K562 (cell line): ENCODE measurements at regions not wholly inside any gene's neighbourhood (a gene's known extent, or its start where the extent isn't known, plus 50 kb on each side); places are given as distances from the start of the nearest gene placed in this dataset.

Source experiments
- ATAC-seq: fragments of 200-7000 bp; cut with Tn5 transposase; 3 replicates; pipeline ENCODE4 v1.9.1; 2020; ENCODE audit warnings: moderate library complexity
- BruUV-seq: library from RNA; stranded (reverse); fragments of 400-500 nt; replicated peaks from 2 replicates; lab custom pipeline; 2021; lab: Mats Ljungman, UMichigan
- CTCF ChIA-PET: fragments of 300-600 bp; formaldehyde crosslinking; extraction: SDS; loops from one replicate; lab custom pipeline; 2021; ENCODE audit warnings: low intra/inter-chr PET ratio; lab: Yijun Ruan, JAX
- POLR2A ChIA-PET: fragments of 300-600, 350-650 bp; sonication (Branson Sonifier 250); formaldehyde crosslinking; extraction: SDS; loops from one replicate; lab custom pipeline; 2021; ENCODE audit warnings: antibody characterized with exemption, inconsistent platforms; lab: Yijun Ruan, JAX
- DNase-seq, 4 experiments: peaks; one replicate each; pipeline versions ENCODE4 v3.0.0 to v3.0.0-alpha.2; 2011 to 2018; ENCODE audit warnings: low spot score in 3 of 4, mixed read lengths in 3 of 4; ENCODE audit errors: extremely low read depth in 1 of 4
- FAIRE-seq: peaks from 2 replicates; lab custom pipeline; 2011; peaks lifted over from hg19 to GRCh38; lab: Jason Lieb, UNC
- H2AFZ ChIP-seq: 2 replicates; pipeline ENCODE4 v1.6.0; 2011; ENCODE audit warnings: low read depth, low read length, control low read depth, inconsistent platforms
- H3K27ac ChIP-seq: fragments of 200-600 bp; 3 replicates; pipeline ENCODE4 v1.8.0; 2011; ENCODE audit warnings: low read depth, mild to moderate bottlenecking, control low read depth, inconsistent platforms, low read length, moderate library complexity, mixed read lengths; ENCODE audit errors: extremely low read depth
- H3K27me3 ChIP-seq, 2 experiments: fragments of 300-600 bp in 1 of 2; 2 replicates in 1 of 2; 3 replicates in 1 of 2; pipeline versions ENCODE4 v1.6.0 to v1.8.0; 2011; ENCODE audit warnings: inconsistent platforms in 2 of 2, low read length in 2 of 2, mild to moderate bottlenecking in 1 of 2, mixed read lengths in 1 of 2, moderate library complexity in 1 of 2; ENCODE audit not compliant: control insufficient read depth in 2 of 2, insufficient read depth in 2 of 2
- H3K36me3 ChIP-seq: fragments of 300-600 bp; 3 replicates; pipeline ENCODE4 v1.8.0; 2011; ENCODE audit warnings: mild to moderate bottlenecking, low read length, inconsistent platforms; ENCODE audit not compliant: control insufficient read depth, insufficient read depth
- H3K4me1 ChIP-seq, 2 experiments: fragments of 200-600 bp in 1 of 2; replicated peaks in 1 of 2; 2 replicates in 1 of 2; 3 replicates in 1 of 2; pipeline versions ENCODE4 v1.5.1 to v1.8.0; 2011; ENCODE audit warnings: inconsistent platforms in 2 of 2, low read length in 2 of 2, mild to moderate bottlenecking in 1 of 2, mixed read lengths in 1 of 2, moderate library complexity in 1 of 2; ENCODE audit not compliant: control insufficient read depth in 2 of 2, insufficient read depth in 2 of 2
- H3K4me2 ChIP-seq: 2 replicates; pipeline ENCODE4 v1.6.1; 2011; ENCODE audit warnings: low read length, control low read depth, inconsistent platforms, mixed read lengths; ENCODE audit not compliant: insufficient read depth
- H3K4me3 ChIP-seq: fragments of 200-600 bp; sonication (generic), shearing (Covaris generic); 2 replicates; pipeline ENCODE4 v1.5.1; 2016; ENCODE audit warnings: control low read depth, inconsistent platforms
- H3K79me2 ChIP-seq: fragments of 200-600 bp; 3 replicates; pipeline ENCODE4 v1.8.0; 2011; ENCODE audit warnings: low read length, inconsistent platforms; ENCODE audit not compliant: control insufficient read depth, insufficient read depth
- H3K9ac ChIP-seq, 2 experiments: 2 replicates each; pipeline versions ENCODE4 v1.6.0 to v1.6.1; 2011; ENCODE audit warnings: low read depth in 2 of 2, low read length in 2 of 2, control low read depth in 1 of 2, inconsistent platforms in 1 of 2, mild to moderate bottlenecking in 1 of 2, mixed read lengths in 1 of 2; ENCODE audit not compliant: insufficient read depth in 1 of 2
- H3K9me1 ChIP-seq: one replicate; pipeline ENCODE4 v1.6.0; 2011; ENCODE audit warnings: inconsistent platforms, mild to moderate bottlenecking, low read length, moderate library complexity; ENCODE audit not compliant: control insufficient read depth, insufficient read depth
- H3K9me3 ChIP-seq: replicated peaks from 2 replicates; pipeline ENCODE4 v1.5.1; 2011; ENCODE audit warnings: low read depth, low read length, inconsistent platforms; ENCODE audit not compliant: control insufficient read depth, insufficient read depth
- H4K20me1 ChIP-seq: replicated peaks from 2 replicates; pipeline ENCODE4 v1.6.1; 2011; ENCODE audit warnings: low read length, inconsistent platforms, mixed read lengths; ENCODE audit not compliant: control insufficient read depth, insufficient read depth
- ASH1L ChIP-seq: fragments of 450-650 bp; IDR thresholded peaks from 2 replicates; pipeline ENCODE4 v1.6.1; 2018; ENCODE audit warnings: borderline replicate concordance, mild to moderate bottlenecking, low read depth; ENCODE audit not compliant: partially characterized antibody
- CBFA2T2 ChIP-seq: fragments of 450-650 bp; conservative IDR thresholded peaks from 2 replicates; pipeline ENCODE4 v1.6.1; 2017; ENCODE audit warnings: mild to moderate bottlenecking
- CLOCK ChIP-seq: fragments of 250-450 bp; sonication (Bioruptor Pico); IDR thresholded peaks from 2 replicates; pipeline ENCODE4 v1.4.0; 2020; ENCODE audit warnings: mild to moderate bottlenecking, moderate library complexity, borderline replicate concordance
- SP2 ChIP-seq: IDR thresholded peaks from 2 replicates; pipeline ENCODE4 v1.6.1; 2011; ENCODE audit warnings: mild to moderate bottlenecking, low read depth, low read length, moderate library complexity; ENCODE audit not compliant: poor library complexity, severe bottlenecking; ENCODE audit errors: extremely low read depth
- XRCC4 ChIP-seq: IDR thresholded peaks from one replicate; pipeline ENCODE4 v1.6.1; 2011; ENCODE audit not compliant: insufficient read depth, insufficient read length; ENCODE audit errors: extremely low read depth
- ZNF507 ChIP-seq: conservative IDR thresholded peaks from 2 replicates; pipeline ENCODE4 v1.6.1; 2017; ENCODE audit warnings: missing genetic modification characterization, missing compliant biosample characterization
- ZNF696 ChIP-seq: fragments of 250-450 bp; sonication (Bioruptor Pico); conservative IDR thresholded peaks from 2 replicates; pipeline ENCODE4 v1.4.0; 2020; ENCODE audit warnings: mild to moderate bottlenecking, moderate library complexity
- WGBS: fragments of 100-300 bp; shearing (Covaris generic); methylation state at CpG from one replicate; pipeline ENCODE4 v1.1.6; 2016; ENCODE audit warnings: low coverage, mixed read lengths; ENCODE audit not compliant: insufficient coverage; ENCODE audit errors: missing lambda C conversion rate; 5-methylcytosine and 5-hydroxymethylcytosine counted together
- in situ Hi-C: fragments of 300-500 bp; cut with MboI; formaldehyde crosslinking; loops from 4 replicates; pipeline ENCODE4 v1.15.0; 2018; ENCODE audit warnings: inconsistent platforms, mixed read lengths
- intact Hi-C: fragments of 100-400 bp; cut with micrococcal nuclease; formaldehyde crosslinking; loops from 2 replicates; pipeline ENCODE4 v1.14.2; 2022

DNA sequence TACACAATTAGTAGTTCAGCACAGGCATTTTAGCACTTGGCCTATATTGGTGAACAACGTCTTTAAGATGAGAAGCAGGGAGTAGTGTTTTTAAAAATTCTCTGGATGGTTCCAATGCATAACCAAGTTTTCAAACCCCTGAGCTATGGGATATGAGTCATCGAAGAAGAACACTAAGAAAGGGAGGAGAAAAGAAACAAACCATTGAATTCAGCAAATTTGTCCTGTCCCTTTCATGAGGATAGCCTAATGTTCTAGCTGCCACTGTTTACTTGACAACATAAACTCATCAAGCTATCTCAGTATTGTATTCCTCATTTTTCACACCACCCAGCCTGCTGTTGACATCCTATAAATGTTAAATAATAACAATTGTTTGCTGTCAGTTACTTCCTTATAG is 158.0 kb downstream of the BARD1 start:
- WGBS: 0% methylated on average over 2 of the region's 2 CpGs
- Histone ChIP-seq H3K4me1 (no peaks in the 10 kb centered on the region), H3K79me2 (no peaks in the 10 kb centered on the region), H3K4me3 (no peak overlapping the region), H2AFZ (no peak overlapping the region), H3K27ac (no peak overlapping the region), H3K4me2 (no peak overlapping the region), H3K9me1 (no peaks in the 10 kb centered on the region), H4K20me1 (no peaks in the 10 kb centered on the region), H3K9me3 (no peaks in the 10 kb centered on the region), H3K36me3 (no peaks in the 10 kb centered on the region), H3K27me3 (no peaks in the 10 kb centered on the region), H3K9ac (no peak overlapping the region)
- POLR2A ChIA-PET: no interaction called here
- no peak for ATAC-seq
- in situ Hi-C loops: no loop called here
- no peak for FAIRE-seq
- no peak for DNase-seq
- BruUV-seq: no TSS peak
- intact Hi-C loops: no loop called here
- CTCF ChIA-PET: no interaction called here
- TF ChIP-seq ZNF696 (CRISPR knock-in tag): no peak
- no peak for TF ChIP-seq ZNF507
- no peak for TF ChIP-seq CBFA2T2
- no peak for TF ChIP-seq SP2
- no peak for TF ChIP-seq XRCC4
- TF ChIP-seq CLOCK (CRISPR knock-in tag): no peak
- TF ChIP-seq ASH1L: no peak
